Fibroblast of lung (primary cell): ENCODE measurements at regions not wholly inside any gene's neighbourhood (a gene's known extent, or its start where the extent isn't known, plus 50 kb on each side); places are given as distances from the start of the nearest gene placed in this dataset.

Experiments used
- DNase-seq, 2 donors: peaks; one replicate each; pipeline versions ENCODE4 v3.0.0 to v3.0.0-alpha.2; 2010; ENCODE audit warnings: low read depth in 2 of 2
- H2AFZ ChIP-seq: 2 replicates; pipeline ENCODE4 v1.5.1; 2012; ENCODE audit warnings: low read length, control low read depth, inconsistent platforms
- H3K27ac ChIP-seq: 2 replicates; pipeline ENCODE4 v1.5.1; 2011; ENCODE audit warnings: low read length, control low read depth; ENCODE audit not compliant: insufficient read depth
- H3K27me3 ChIP-seq: 2 replicates; pipeline ENCODE4 v1.5.1; 2011; ENCODE audit warnings: mild to moderate bottlenecking, low read length; ENCODE audit not compliant: control insufficient read depth, insufficient read depth
- H3K36me3 ChIP-seq: 2 replicates; pipeline ENCODE4 v1.5.1; 2011; ENCODE audit warnings: low read length; ENCODE audit not compliant: control insufficient read depth, insufficient read depth
- H3K4me1 ChIP-seq: 2 replicates; pipeline ENCODE4 v1.5.1; 2011; ENCODE audit warnings: low read length; ENCODE audit not compliant: control insufficient read depth, insufficient read depth; ENCODE audit errors: extremely low read depth
- H3K4me2 ChIP-seq: 2 replicates; pipeline ENCODE4 v1.5.1; 2011; ENCODE audit warnings: low read length, control low read depth; ENCODE audit not compliant: insufficient read depth; ENCODE audit errors: extremely low read depth
- H3K4me3 ChIP-seq, 4 experiments: fragments of 200-600 bp in 1 of 4; sonication (generic) in 1 of 4; replicated peaks in 1 of 4; 2 replicates each; pipeline ENCODE4 v1.5.1; 2011 to 2016; ENCODE audit warnings: low read length in 4 of 4, low read depth in 3 of 4, mild to moderate bottlenecking in 3 of 4, control low read depth in 2 of 4, inconsistent platforms in 1 of 4, mixed read lengths in 1 of 4; ENCODE audit not compliant: insufficient read depth in 1 of 4; ENCODE audit errors: control extremely low read depth in 1 of 4
- H3K79me2 ChIP-seq: 2 replicates; pipeline ENCODE4 v1.5.1; 2012; ENCODE audit warnings: mild to moderate bottlenecking, low read length, inconsistent platforms; ENCODE audit not compliant: control insufficient read depth, insufficient read depth
- H3K9ac ChIP-seq: 2 replicates; pipeline ENCODE4 v1.5.1; 2011; ENCODE audit warnings: mild to moderate bottlenecking, low read length, control low read depth; ENCODE audit not compliant: insufficient read depth
- H3K9me3 ChIP-seq: 2 replicates; pipeline ENCODE4 v1.5.1; 2012; ENCODE audit warnings: low read depth, low read length; ENCODE audit not compliant: control insufficient read depth, insufficient read depth
- H4K20me1 ChIP-seq: 2 replicates; pipeline ENCODE4 v1.5.1; 2011; ENCODE audit warnings: low read length; ENCODE audit not compliant: control insufficient read depth, insufficient read depth; ENCODE audit errors: extremely low read depth
- CTCF ChIP-seq, 2 donors: IDR thresholded peaks in 1 of 2; conservative IDR thresholded peaks in 1 of 2; 1 replicate in 1 of 2; 2 replicates in 1 of 2; pipeline ENCODE4 v1.5.1; 2011 to 2012; ENCODE audit warnings: low read length in 2 of 2, control low read depth in 1 of 2, inconsistent platforms in 1 of 2, low read depth in 1 of 2, mild to moderate bottlenecking in 1 of 2
- EZH2 ChIP-seq: IDR thresholded peaks from 2 replicates; pipeline ENCODE4 v1.5.1; 2012; ENCODE audit warnings: low read length, control low read depth, mild to moderate bottlenecking; ENCODE audit errors: missing control alignments

GRCh38 chrX:10882484-10882883, 228.6 kb upstream of the HCCS start:
- Histone ChIP-seq H4K20me1 (no peaks in the 10 kb centered on the region), H2AFZ (no peak overlapping the region)
- DNase-seq: no peak

GRCh38 chrX:10884246-10884645, 226.9 kb upstream of the HCCS start:
- H3K79me2 ChIP-seq: no peaks in the 10 kb centered on the region
- no peaks in the 10 kb centered on the region for H3K36me3 ChIP-seq
- H3K9ac ChIP-seq: no peak overlapping the region
- peaks cover 2% of the 10 kb centered on the region for H3K4me1 ChIP-seq
- H2AFZ ChIP-seq: no peak overlapping the region
- DNase-seq: peak in 1 of 2 donors; percentile 26
- TF ChIP-seq CTCF (conservative IDR thresholded peaks at IDR 0.05 in 1 of 2, IDR thresholded peaks at IDR 0.05 in 1 of 2; ENCODE audit: low read depth in 1 of 2, low read length in 2 of 2) (no peak), EZH2 (no peak)
- no peak overlapping the region for H3K4me2 ChIP-seq
- no peaks in the 10 kb centered on the region for H3K27me3 ChIP-seq
- H4K20me1 ChIP-seq: no peaks in the 10 kb centered on the region
- no peak overlapping the region for H3K4me3 ChIP-seq
- no peak overlapping the region for H3K27ac ChIP-seq
- H3K9me3 ChIP-seq: no peaks in the 10 kb centered on the region

More at GRCh38 chrX:10882484-10882883, 228.6 kb upstream of the HCCS start:
- no peak overlapping the region for H3K9ac ChIP-seq
- H3K27ac ChIP-seq: no peak overlapping the region
- no peak overlapping the region for H3K4me3 ChIP-seq
- TF ChIP-seq EZH2 (no peak), CTCF (conservative IDR thresholded peaks at IDR 0.05 in 1 of 2, IDR thresholded peaks at IDR 0.05 in 1 of 2; ENCODE audit: low read depth in 1 of 2, low read length in 2 of 2) (no peak)
- no peaks in the 10 kb centered on the region for H3K9me3 ChIP-seq
- no peak overlapping the region for H3K4me2 ChIP-seq
- H3K36me3 ChIP-seq: no peaks in the 10 kb centered on the region
- H3K4me1 ChIP-seq: peaks cover 2% of the 10 kb centered on the region
- H3K27me3 ChIP-seq: no peaks in the 10 kb centered on the region
- no peaks in the 10 kb centered on the region for H3K79me2 ChIP-seq

- Histone ChIP-seq H3K36me3 (no peaks in the 10 kb centered on the region), H3K4me1 (no peaks in the 10 kb centered on the region), H3K27me3 (no peaks in the 10 kb centered on the region), H3K9me3 (no peaks in the 10 kb centered on the region), H3K27ac (no peak overlapping the region), H3K79me2 (no peaks in the 10 kb centered on the region), H3K4me3 (no peak overlapping the region), H3K4me2 (no peak overlapping the region), H3K9ac (no peak overlapping the region), H4K20me1 (no peaks in the 10 kb centered on the region), H2AFZ (no peak overlapping the region)
- DNase-seq: peak in 1 of 2 donors; percentile 77
- no peak for TF ChIP-seq CTCF (conservative IDR thresholded peaks at IDR 0.05 in 1 of 2, IDR thresholded peaks at IDR 0.05 in 1 of 2; ENCODE audit: low read depth in 1 of 2, low read length in 2 of 2)
- no peak for TF ChIP-seq EZH2
Observed at GRCh38 chrX:10892621-10893225, 218.4 kb upstream of the HCCS start.
